ENCODE measurements at regions not wholly inside any gene's neighbourhood (a gene's known extent, or its start where the extent isn't known, plus 50 kb on each side); places are given as distances from the start of the nearest gene placed in this dataset.
"Not testable (repeated sequence)": the region's sequence is repeated elsewhere in the genome, so short reads cannot be mapped to it uniquely, and the experiment has no call there.

GRCh38 chr16:55988850-55989568, 113.8 kb upstream of the CES5A start:
- ATAC-seq (ENCODE audit: low read depth in 2 of 2); DNase-seq; H3K4me3 Mint-ChIP-seq; H3K36me3 Mint-ChIP-seq; H3K4me1 Mint-ChIP-seq; H3K27ac Mint-ChIP-seq: not testable (repeated sequence)
- H3K27me3 Mint-ChIP-seq: peaks cover 10 to 32% (median 13%) of the 10 kb centered on the region in 3 donors
- H3K9me3 Mint-ChIP-seq: peaks cover 0 to 11% (median 5%) of the 10 kb centered on the region in 7 donors

- H3K4me1 Mint-ChIP-seq: no peaks in the 10 kb centered on the region
- H3K27me3 Mint-ChIP-seq: peaks cover 10 to 35% (median 20%) of the 10 kb centered on the region in 3 donors
- no peak overlapping the region for H3K4me3 Mint-ChIP-seq
- H3K9me3 Mint-ChIP-seq: peaks cover 0 to 11% (median 5%) of the 10 kb centered on the region in 7 donors
- ATAC-seq (ENCODE audit: low read depth in 2 of 2): no peak
- no peak overlapping the region for H3K27ac Mint-ChIP-seq
- no peaks in the 10 kb centered on the region for H3K36me3 Mint-ChIP-seq
- no peak for DNase-seq
Measured at GRCh38 chr16:55988013-55988412, 112.8 kb upstream of the CES5A start.

- Mint-ChIP-seq H3K9me3 (peaks cover 0 to 6% (median 0%) of the 10 kb centered on the region in 7 donors), H3K36me3 (no peaks in the 10 kb centered on the region), H3K4me3 (no peak overlapping the region), H3K27ac (no peak overlapping the region), H3K27me3 (peaks cover 13 to 30% (median 21%) of the 10 kb centered on the region in 3 donors), H3K4me1 (no peaks in the 10 kb centered on the region)
- ATAC-seq (ENCODE audit: low read depth in 2 of 2): no peak
- no peak for DNase-seq
Measured at GRCh38 chr16:55982597-55982996, 107.4 kb upstream of the CES5A start.

- peaks cover 15 to 27% (median 21%) of the 10 kb centered on the region in 3 donors for H3K27me3 Mint-ChIP-seq
- no peak overlapping the region for H3K4me3 Mint-ChIP-seq
- peaks cover 0 to 5% (median 0%) of the 10 kb centered on the region in 7 donors for H3K9me3 Mint-ChIP-seq
- peak overlapping the region in 1 of 6 donors; percentile 15 for H3K27ac Mint-ChIP-seq
- no peak for ATAC-seq (ENCODE audit: low read depth in 2 of 2)
- no peaks in the 10 kb centered on the region for H3K36me3 Mint-ChIP-seq
- no peaks in the 10 kb centered on the region for H3K4me1 Mint-ChIP-seq
- DNase-seq: no peak
Measured at GRCh38 chr16:55981557-55981956, 106.4 kb upstream of the CES5A start.

GRCh38 chr16:55976815-55977214, 101.6 kb upstream of the CES5A start:
- Mint-ChIP-seq H3K4me1 (no peaks in the 10 kb centered on the region), H3K27me3 (peaks cover 9 to 14% (median 9%) of the 10 kb centered on the region in 3 donors), H3K27ac (no peak overlapping the region), H3K4me3 (no peak overlapping the region), H3K36me3 (no peaks in the 10 kb centered on the region), H3K9me3 (peaks cover 0 to 1% (median 0%) of the 10 kb centered on the region in 7 donors)
- no peak for ATAC-seq (ENCODE audit: low read depth in 2 of 2)
- DNase-seq: no peak

GRCh38 chr16:55971447-55971846, 96.3 kb upstream of the CES5A start:
- Mint-ChIP-seq H3K9me3 (no peaks in the 10 kb centered on the region), H3K27ac (no peak overlapping the region), H3K4me1 (no peaks in the 10 kb centered on the region), H3K4me3 (no peak overlapping the region), H3K27me3 (peaks cover 11 to 21% (median 20%) of the 10 kb centered on the region in 3 donors), H3K36me3 (no peaks in the 10 kb centered on the region)
- DNase-seq: no peak
- ATAC-seq (ENCODE audit: low read depth in 2 of 2): no peak

- ATAC-seq (ENCODE audit: low read depth in 2 of 2) (no peak), DNase-seq (no peak)
- Mint-ChIP-seq H3K9me3 (no peaks in the 10 kb centered on the region), H3K36me3 (no peaks in the 10 kb centered on the region), H3K27ac (no peak overlapping the region), H3K4me3 (no peak overlapping the region), H3K4me1 (no peaks in the 10 kb centered on the region), H3K27me3 (peaks cover 15 to 31% (median 15%) of the 10 kb centered on the region in 3 donors)
Measured at GRCh38 chr16:55968221-55968620, 93.0 kb upstream of the CES5A start.

GRCh38 chr16:55964923-55965475, 89.8 kb upstream of the CES5A start:
- ATAC-seq (ENCODE audit: low read depth in 2 of 2) (no peak), DNase-seq (no peak)
- Mint-ChIP-seq H3K27me3 (peaks cover 6 to 23% (median 20%) of the 10 kb centered on the region in 3 donors), H3K27ac (no peak overlapping the region), H3K4me3 (no peak overlapping the region), H3K4me1 (no peaks in the 10 kb centered on the region), H3K9me3 (peaks cover 0 to 8% (median 6%) of the 10 kb centered on the region in 7 donors), H3K36me3 (peaks cover 0 to under 1% of the 10 kb centered on the region in 2 donors)

- H3K27me3 Mint-ChIP-seq: peaks cover 6 to 22% (median 14%) of the 10 kb centered on the region in 3 donors
- no peak for DNase-seq
- no peaks in the 10 kb centered on the region for H3K4me1 Mint-ChIP-seq
- peaks cover 2 to 27% (median 13%) of the 10 kb centered on the region in 7 donors for H3K9me3 Mint-ChIP-seq
- ATAC-seq (ENCODE audit: low read depth in 2 of 2): no peak
- no peak overlapping the region for H3K4me3 Mint-ChIP-seq
- no peak overlapping the region for H3K27ac Mint-ChIP-seq
- peaks cover 0 to 9% of the 10 kb centered on the region in 2 donors for H3K36me3 Mint-ChIP-seq
Measured at GRCh38 chr16:55955845-55956244, 80.7 kb upstream of the CES5A start.

- Mint-ChIP-seq H3K9me3 (peaks cover 3 to 27% (median 14%) of the 10 kb centered on the region in 7 donors), H3K36me3 (peaks cover 0 to 13% of the 10 kb centered on the region in 2 donors), H3K27ac (peak overlapping the region in 1 of 6 donors; percentile 31), H3K4me3 (no peak overlapping the region), H3K4me1 (no peaks in the 10 kb centered on the region), H3K27me3 (peaks cover 6 to 26% (median 16%) of the 10 kb centered on the region in 3 donors)
- DNase-seq (no peak), ATAC-seq (ENCODE audit: low read depth in 2 of 2) (no peak)
Measured at GRCh38 chr16:55955424-55955823, 80.3 kb upstream of the CES5A start.

- Mint-ChIP-seq H3K9me3 (peaks cover 4 to 26% (median 11%) of the 10 kb centered on the region in 7 donors), H3K27me3 (peaks cover 5 to 31% (median 22%) of the 10 kb centered on the region in 3 donors), H3K4me3 (no peak overlapping the region), H3K36me3 (peaks cover 0 to 15% of the 10 kb centered on the region in 2 donors), H3K4me1 (no peaks in the 10 kb centered on the region), H3K27ac (peak overlapping the region in 1 of 6 donors; percentile 31)
- ATAC-seq (ENCODE audit: low read depth in 2 of 2) (no peak), DNase-seq (no peak)
Measured at GRCh38 chr16:55954906-55955305, 79.7 kb upstream of the CES5A start.

- Mint-ChIP-seq H3K9me3 (peaks cover 0 to 14% (median 4%) of the 10 kb centered on the region in 7 donors), H3K36me3 (peaks cover 0 to 7% of the 10 kb centered on the region in 2 donors), H3K4me3 (no peak overlapping the region), H3K4me1 (no peaks in the 10 kb centered on the region), H3K27ac (no peak overlapping the region), H3K27me3 (peaks cover 28 to 53% (median 40%) of the 10 kb centered on the region in 3 donors)
- ATAC-seq (ENCODE audit: low read depth in 2 of 2) (no peak), DNase-seq (no peak)
Measured at GRCh38 chr16:55949518-55949917, 74.3 kb upstream of the CES5A start.

- Mint-ChIP-seq H3K4me3 (no peak overlapping the region), H3K27ac (no peak overlapping the region), H3K27me3 (peaks cover 33 to 51% (median 38%) of the 10 kb centered on the region in 3 donors), H3K36me3 (peaks cover 0 to 7% of the 10 kb centered on the region in 2 donors), H3K4me1 (no peaks in the 10 kb centered on the region), H3K9me3 (peaks cover 0 to 14% (median 4%) of the 10 kb centered on the region in 7 donors)
- ATAC-seq (ENCODE audit: low read depth in 2 of 2) (no peak), DNase-seq (no peak)
Measured at GRCh38 chr16:55948230-55948629, 73.1 kb upstream of the CES5A start.

- no peak overlapping the region for H3K27ac Mint-ChIP-seq
- no peak for DNase-seq
- peaks cover 33 to 51% (median 38%) of the 10 kb centered on the region in 3 donors for H3K27me3 Mint-ChIP-seq
- no peak for ATAC-seq (ENCODE audit: low read depth in 2 of 2)
- H3K4me3 Mint-ChIP-seq: no peak overlapping the region
- H3K36me3 Mint-ChIP-seq: peaks cover 0 to 7% of the 10 kb centered on the region in 2 donors
- no peaks in the 10 kb centered on the region for H3K4me1 Mint-ChIP-seq
- H3K9me3 Mint-ChIP-seq: peaks cover 0 to 14% (median 4%) of the 10 kb centered on the region in 7 donors
Measured at GRCh38 chr16:55947366-55947765, 72.2 kb upstream of the CES5A start.

Measured in naive B cell (primary cell).